HG03439 (cell line): ENCODE measurements at regions not wholly inside any gene's neighbourhood (a gene's known extent, or its start where the extent isn't known, plus 50 kb on each side); places are given as distances from the start of the nearest gene placed in this dataset.

Source experiments
- ATAC-seq: cut with Tn5 transposase; IDR thresholded peaks from one replicate; pipeline ENCODE4 v1.9.1; 2021; ENCODE audit warnings: mild to moderate bottlenecking, moderate library complexity; ENCODE audit not compliant: unreplicated experiment

DNA sequence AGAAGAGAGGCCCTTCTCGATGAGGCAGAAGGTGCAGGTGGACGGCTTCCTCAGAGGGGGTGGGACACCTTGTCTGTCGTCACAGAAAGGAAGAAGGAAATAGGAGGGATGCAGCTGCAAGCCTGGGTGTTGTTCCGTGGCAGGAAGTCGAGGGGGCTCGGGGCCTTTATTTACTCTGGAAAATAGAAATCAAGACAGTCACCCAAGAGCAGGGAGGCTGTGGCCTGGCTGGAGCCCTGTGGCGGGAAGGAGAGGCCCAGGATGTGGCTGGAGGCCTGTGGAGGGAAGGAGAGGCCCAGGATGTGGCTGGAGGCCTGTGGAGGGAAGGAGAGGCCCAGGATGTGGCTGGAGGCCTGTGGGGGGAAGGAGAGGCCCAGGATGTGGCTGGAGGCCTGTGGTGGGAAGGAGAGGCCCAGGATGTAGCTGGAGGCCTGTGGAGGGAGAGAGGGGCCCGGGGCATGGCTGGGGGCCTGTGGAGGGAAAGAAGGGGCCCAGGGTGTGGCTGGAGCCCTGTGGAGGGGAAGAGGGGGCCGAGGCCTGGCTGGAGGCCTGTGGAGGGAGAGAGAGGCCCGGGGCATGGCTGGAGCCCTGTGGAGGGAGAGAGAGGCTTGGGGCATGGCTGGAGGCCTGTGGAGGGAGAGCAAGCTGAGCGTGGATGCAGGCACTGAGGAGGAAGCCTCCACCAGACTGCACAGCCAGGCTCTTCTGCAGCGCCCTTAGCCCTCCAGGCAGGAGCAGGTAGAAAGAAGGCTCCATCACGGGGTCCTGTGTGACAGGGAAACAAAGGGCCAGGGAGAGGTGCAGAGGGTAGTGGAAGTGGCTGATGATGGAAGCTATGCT lies 97.3 kb upstream of the SFMBT2 start:
- no peak for ATAC-seq

DNA sequence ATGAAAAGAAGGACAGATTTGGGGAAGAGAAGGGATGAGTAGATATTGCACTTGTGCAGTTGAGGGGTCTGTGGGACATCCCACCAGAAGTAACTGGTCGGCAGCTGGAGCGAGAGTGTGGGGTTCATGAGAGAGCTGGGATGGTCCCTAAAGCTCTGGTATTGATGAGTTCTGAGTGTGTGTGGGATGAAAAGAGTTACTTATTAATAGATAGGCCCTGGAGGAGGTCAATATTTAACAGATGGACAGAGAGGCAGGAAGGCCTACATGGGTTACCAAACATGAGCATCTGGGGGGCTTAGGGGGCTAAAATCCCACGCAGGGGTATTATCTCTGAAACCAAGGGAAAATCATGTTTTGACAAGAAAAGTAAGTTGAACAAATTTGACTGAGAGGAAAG lies 95.7 kb upstream of the SFMBT2 start:
- ATAC-seq = no peak

DNA sequence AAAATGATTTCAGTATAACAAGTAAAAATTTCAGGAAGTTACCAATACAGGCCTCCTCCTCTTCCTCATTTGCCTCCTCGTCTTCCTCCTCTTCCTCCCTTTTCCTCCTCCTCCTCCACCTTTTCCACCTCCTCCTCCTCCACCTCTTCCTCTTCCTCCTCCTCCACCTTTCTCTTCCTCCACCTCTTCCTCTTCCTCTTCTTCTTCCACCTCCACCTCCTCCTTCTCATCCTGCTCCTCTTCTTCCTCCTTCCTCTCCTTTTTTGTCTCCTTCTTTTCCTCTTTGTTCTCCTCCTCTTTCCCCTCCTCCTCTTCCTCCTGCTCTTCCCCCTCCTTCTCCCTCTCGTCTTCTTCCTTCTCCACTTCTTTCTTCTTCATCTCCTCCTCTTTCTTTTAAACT lies 94.4 kb upstream of the SFMBT2 start:
- no peak for ATAC-seq

DNA sequence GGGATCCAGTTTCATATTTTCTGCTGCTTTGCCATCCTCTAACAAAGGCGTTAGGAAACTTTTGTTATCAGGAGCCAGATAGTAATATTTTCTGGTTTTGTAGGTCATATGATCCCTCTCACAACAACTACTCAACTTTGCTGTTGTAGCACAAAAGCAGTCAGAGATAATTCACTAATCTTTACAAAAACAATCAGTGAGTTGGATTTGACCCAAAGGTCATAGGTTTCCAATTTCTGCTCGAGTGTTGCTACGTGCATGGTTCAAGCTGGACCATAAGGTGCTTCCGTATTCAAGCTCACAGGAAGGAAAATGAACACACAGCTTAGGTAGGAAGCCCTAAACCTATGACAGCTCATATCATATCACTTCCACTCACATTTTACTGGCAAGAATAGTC lies 92.4 kb upstream of the SFMBT2 start:
- ATAC-seq = no peak

DNA sequence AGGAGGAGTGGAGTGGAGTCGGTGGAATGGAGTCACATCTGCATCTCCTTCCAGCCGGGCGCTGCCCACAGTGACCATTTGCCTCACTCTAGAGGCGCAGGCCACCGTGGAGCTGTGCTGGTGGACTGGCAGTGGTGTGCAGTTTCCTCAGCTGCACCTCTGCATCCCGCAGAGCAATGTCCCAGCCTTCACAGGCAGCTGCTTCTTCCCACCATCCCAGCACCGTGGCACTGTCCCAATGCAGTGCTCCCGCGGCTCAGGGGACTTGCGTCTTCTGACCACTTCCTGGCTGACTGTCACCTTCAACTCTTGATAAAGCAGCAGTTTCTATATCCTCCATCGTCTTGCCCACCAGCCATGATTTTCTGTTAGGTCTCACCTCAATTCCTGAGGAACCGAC lies 90.3 kb upstream of the SFMBT2 start:
- ATAC-seq = no peak

DNA sequence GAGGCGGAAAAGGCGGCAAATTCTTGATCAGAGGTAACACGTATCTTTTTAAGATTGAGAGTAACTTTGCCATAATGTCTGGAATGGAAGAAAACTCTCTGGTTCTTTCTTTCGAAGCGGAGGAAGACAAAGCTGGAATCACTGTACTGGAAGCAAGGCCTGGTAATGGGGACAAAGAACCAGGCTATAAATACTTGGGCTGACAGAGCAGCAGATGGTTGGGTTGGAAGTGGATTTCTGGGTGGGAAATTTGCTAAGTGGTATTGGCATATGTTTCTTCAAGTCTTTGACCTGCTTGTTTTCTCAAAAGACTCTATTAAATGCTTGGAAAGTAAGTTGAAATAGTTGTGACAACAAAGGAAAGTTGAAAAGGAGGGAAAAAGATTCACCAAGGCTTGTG lies 87.3 kb upstream of the SFMBT2 start:
- no peak for ATAC-seq

DNA sequence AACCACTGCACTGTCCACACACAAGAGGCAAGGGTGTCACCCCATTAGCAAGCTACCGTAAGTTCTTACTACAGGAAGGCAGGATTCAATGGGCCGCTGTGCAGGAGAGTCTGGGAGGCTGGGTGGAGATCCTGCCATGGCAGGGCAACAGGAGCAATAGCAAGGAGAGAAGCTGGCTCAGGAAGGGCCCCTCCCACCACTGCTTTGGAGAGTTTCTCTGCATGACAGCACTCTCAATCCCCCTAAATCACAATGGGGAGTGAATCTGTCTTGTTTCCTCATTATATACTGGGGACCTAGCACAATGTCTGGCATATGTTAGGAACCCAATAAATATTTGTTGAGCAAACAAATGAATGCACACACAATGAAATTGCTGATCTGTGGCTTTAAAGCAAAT lies 83.2 kb upstream of the SFMBT2 start:
- no peak for ATAC-seq

DNA sequence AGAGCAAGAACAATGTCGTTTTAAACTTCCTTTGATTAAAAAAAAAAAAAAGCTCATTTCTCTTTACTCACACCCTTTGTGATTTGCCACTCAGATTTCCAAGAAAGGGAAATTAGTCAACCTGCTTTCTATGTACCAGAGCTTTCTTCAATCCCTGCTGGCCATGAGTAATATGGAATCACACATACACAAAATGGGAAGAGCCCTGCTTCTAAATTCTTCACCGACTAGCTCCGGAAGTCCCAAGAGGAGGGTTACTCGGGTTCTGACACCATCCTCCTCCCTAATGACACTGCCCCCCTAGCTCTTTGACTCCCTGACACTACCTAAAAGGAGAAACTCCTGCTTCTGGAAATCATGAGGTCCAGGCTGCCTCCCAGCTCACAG lies 81.8 kb upstream of the SFMBT2 start:
- peak; percentile 20 for ATAC-seq

DNA sequence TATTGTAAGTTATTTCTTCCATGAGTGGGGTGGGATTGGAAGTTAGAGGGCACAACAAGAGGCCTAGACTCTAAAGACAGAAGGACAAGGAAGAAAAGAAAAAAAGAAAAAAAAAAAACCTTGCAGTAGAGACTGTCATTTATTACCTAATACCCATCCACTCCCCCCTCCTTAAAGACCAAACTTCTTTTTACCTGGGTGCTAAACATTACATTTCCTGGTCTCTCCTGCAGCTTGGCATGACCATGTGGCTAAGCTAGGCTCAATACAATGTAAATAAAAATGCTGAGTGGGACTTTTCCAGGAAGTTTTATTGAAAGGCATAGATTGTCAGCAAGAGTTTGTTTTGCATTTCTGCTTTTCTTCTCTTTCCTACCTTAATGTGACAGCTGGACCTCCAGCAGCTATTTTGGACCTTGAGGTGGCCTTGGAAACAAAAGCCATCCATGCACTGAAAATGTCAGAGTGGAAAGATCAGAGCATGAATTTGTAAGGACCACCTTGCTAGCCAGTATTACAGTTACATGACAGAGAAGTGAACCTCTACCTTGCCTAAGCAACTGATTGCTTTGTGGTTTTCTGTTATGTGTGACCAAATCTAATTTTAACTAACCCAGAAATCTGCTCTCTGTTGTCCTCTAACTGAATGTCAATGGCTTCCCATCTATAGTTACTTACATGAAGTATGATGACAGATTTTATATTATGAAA lies 81.3 kb upstream of the SFMBT2 start:
- ATAC-seq = peak; percentile 94

DNA sequence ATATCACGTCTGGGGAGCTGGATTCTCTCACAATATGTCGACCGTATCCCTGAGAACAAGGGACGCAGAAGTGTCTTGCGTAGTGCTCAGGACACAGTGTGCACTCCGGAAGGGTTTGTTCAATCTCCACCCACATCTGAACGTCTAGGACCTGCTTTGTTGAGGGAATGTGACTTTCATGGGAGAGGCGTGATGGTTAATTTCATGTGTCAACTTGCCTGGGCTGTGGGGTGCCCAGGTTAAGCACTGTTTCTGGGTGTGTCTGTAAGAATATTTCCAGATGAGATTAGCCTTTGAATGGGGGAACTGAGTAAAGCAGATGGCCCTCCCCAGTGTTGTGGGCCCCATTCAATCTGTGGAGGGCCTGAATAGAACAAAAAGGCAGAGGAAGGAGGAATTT lies 80.4 kb upstream of the SFMBT2 start:
- ATAC-seq = no peak

DNA sequence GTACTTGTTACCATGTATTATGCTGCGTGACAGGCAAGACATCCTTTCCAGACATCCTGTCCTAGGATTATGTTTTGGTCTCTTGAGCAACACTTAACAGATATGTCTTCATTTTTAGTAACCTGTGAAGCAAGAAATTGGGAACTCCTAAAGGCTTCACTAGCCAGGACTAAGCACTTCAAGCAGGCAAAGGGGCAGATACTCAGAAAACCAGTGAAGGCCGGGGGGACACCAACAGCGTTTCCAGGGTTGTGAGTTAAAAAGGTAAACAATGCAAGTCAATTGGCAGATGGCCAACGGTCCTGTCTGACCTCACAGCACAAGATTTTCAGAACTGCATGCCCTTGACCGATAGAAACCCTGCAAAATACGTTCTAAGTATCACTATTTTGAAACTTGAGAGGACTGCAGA lies 77.6 kb upstream of the SFMBT2 start:
- no peak for ATAC-seq

DNA sequence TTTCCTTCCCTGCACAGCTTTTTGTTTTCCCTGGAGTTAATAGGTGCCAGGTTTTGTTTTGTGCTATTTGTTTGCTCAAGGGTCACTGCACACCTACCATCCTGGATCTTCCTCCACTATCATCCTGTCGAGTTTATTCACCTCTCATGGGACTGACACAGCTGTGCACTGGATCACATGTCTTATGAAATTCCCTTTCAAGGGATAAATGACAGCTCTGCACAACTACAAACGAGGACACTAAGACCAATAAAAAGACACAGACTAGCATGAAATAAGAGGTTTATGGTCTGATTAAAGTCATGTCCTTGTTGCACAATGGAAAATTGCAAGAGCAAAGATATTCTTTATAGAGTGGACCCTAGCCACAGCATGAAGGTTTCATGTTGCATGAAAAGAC lies 76.7 kb upstream of the SFMBT2 start:
- no peak for ATAC-seq

DNA sequence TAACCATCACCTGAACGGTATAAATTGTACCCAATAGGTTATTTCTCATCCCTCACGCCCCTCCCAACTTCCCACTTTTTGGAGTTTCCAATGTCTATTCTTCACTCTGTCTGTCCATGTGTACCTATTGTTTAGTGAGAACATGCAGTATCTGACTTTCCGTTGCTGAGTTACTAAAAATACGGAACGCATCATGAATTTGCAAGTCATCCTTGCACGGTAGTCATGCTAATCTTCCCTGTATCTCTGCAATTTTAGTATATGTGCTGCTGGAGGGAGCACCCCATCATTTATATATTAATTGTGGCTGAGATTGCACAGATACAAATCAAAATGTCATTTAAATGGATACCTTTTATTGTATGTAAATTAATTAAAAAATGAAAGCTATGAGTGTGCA lies 75.7 kb upstream of the SFMBT2 start:
- no peak for ATAC-seq

DNA sequence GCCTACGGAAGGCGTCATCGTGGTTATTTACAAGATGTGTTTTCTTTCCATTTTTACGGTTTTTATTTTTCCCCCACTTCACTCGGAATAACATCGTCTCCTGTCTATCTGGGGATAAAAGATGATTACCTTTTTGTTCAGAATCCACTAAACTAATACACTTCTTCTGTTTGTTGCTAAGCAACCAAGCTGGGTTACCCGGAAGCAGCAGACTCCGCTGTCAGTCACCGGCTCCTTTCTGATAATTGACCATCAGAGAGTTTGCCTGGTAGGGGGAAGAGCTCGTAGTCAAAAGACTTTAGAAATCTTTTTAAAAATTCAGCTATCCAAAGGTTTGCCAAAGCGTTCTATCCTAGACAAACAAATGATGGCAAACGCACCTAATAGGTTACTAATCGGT lies 75.0 kb upstream of the SFMBT2 start:
- no peak for ATAC-seq

DNA sequence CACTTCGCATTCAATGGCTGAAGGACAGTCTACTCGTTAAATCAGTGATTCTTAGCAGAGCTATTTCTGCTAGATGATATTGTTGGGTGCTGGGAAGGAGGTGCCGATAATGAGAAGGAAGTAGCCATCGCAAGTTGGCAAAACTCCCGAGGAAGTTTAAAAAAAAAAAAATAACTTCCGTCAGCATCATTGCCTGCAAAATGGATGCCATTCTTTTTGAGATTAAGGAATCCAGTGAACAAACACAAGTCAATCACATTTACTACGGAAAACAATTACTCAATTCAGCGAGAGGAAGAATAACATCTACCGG lies 74.4 kb upstream of the SFMBT2 start:
- no peak for ATAC-seq

DNA sequence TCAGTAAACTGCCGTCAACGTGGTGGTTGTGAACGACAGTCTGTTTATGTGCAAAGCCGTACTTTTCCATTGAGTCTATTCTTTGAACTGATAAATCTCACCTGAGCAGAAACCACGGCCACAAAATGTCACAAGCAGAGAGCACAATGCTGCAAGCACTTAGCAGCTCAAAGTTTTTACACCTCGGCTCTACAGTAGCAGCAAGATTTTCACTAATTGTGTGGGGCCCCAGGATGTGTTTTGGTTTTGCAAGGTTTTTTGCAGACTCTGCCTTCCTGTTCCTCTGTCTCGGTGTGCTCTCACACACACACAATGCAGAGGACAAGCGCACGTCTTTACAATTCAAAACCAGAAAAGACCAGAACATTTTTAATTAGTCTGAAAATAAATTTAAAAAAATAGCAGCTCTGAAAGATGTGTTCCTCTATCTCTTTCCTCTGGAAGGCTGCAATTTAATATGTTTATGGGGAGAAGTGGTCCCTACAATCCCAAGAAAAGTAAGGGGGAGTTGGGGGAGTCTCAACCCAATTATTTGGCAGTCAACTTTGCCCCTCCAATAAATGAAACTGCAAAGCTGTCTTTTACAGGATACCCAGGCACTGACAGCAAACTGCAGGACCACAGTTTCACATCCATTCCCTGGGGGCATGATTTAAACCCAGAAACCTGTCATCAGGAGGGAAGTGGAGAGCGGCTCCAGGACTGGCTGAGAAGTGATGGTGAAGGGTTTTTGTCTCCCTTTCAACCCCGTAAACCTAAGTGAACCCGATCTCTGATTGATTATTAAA lies 73.8 kb upstream of the SFMBT2 start:
- peak; percentile 67 for ATAC-seq

DNA sequence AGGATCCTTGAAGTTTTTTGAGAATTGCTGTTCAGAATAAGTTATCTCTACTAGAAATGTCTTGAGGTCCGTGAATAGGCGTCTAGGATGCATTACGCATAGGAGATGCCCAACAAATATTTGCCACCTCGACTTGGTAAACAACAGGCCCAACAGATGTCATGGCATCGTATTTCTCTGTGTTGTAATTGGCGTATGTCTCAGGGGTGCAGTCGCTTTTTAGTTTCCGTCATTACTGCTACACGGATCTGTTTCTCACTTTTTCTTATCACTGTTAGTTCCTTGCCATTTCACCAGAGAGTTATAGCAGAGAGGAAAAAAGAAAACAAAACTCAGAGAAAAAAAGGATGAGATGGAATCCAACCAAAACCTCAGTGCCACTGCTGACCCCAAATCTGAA lies 73.0 kb upstream of the SFMBT2 start:
- ATAC-seq = no peak

DNA sequence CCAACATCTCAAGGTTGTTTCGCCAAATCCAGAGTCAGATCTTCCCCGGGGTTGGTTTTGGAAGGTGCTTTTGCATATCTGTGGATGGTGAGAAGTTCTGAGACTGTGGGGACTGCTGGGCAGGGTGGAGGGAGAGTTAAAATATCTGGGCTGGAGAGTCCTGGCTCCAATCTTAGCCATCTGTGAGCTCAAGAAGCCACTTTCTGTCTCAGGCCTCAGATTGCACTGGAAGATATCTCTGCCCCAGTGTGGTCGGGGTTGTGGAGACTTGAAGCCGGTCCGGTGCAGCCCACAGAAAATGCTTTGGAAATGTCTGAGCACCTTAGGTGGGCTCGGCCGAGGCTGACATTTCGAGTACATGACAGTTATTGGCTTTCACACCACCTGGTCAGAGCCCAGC lies 72.2 kb upstream of the SFMBT2 start:
- ATAC-seq = no peak

DNA sequence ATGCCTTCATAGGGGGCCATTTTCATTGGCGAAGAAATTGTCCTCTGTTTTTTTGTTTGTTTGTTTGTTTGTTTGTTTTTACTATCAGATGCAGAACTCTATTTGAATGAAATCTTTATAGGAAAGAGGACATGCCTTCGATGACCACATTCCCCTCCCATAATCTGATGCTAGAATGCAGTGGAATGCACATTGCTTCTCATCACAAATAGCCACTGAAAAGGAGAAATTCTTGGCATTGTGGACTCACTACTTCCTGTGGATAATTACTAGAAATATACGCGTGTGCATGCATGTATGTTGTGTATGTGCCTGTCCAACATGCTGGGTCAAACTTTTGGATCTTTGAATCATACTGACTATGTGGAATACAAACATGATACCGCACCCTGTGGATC lies 70.5 kb upstream of the SFMBT2 start:
- ATAC-seq = no peak

DNA sequence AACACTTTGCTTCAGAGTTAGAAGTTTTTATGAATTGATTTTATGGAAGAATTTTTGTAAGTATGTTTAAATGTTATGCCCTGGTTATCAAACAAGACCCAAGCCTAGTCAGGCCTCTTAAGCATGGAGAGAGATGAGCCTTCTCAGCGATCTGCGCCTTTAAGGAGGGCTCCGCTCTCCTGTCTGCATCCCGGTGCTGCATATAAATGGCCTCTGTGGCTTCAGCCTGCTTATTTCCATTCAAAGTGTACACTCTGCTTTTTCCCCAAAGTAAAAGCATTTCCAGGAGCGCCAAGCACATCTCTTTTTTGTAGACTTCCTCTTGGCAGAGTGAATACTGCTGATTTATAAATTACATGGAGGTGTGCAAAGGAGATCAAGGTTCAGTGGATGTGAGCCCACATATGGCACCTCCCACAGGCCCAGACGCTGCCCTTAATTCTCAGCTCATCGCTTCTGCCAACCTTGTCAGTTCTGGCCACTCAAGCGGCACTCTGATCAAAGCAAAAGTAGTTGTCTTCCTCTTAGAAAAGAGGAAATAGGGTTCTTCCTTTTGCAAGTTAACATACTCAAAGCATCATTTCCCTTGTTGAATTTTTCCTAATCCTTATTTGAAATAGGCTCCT lies 70.0 kb upstream of the SFMBT2 start:
- ATAC-seq = peak; percentile 44

DNA sequence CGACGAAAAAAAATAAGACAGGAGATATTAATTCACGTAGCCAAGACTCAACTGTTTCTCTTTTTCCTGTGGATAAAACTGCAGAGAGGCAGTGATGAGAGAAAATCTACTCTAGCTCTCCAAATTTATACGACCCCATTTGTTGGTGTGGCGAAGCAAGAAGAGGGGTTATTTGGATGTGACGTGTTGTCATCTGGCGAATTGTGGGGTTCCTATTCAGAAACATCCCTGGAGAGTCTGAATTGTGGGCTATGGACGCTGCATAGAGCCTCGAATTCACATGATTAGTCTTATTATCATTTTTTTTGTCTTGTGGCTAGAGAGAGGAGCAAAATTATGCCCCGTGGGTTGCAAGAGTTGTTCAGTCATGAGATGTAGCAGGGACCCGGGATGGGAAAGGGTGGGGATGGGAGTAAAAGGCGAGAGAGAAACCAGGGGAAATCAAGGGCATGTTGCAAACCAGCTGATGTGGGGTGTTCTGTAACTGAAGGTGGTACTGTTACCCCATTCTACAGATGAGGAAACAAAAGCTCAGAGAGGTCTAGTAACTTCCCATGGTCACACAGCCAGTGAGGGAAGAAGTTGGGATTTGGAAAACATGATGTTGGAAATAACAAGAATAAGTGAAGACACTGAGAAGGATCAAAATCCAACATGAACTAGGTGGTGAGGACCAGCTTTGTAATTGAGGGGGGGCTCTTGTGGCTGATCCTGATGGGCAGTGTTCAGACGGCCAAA lies 69.2 kb upstream of the SFMBT2 start:
- ATAC-seq = no peak
